ENCODE measurements at regions not wholly inside any gene's neighbourhood (a gene's known extent, or its start where the extent isn't known, plus 50 kb on each side); places are given as distances from the start of the nearest gene placed in this dataset.

- DNase-seq = no peak
- no peaks in the 10 kb centered on the region for H3K27me3 ChIP-seq
- intact Hi-C loops (cut with DNase I; ENCODE audit: low total_unique reads) (no loop called here), in situ Hi-C loops (cut with MboI; ENCODE audit: low sequenced_read_pairs in 4 of 4) (no loop called here)
- H3K9me3 ChIP-seq = no peaks in the 10 kb centered on the region
- ATAC-seq = no peak
- TF ChIP-seq POLR2A (IDR thresholded peaks at IDR 0.05) = no peak
- no peak for TF ChIP-seq CTCF (IDR thresholded peaks at IDR 0.05 in 4 of 5, conservative IDR thresholded peaks at IDR 0.05 in 1 of 5)
- H3K36me3 ChIP-seq = no peaks in the 10 kb centered on the region
- no peaks in the 10 kb centered on the region for H3K4me1 ChIP-seq
- no peak overlapping the region for H3K4me3 ChIP-seq
- H3K27ac ChIP-seq = no peak overlapping the region
Measured at GRCh38 chr7:159196584-159196983, 51.9 kb upstream of the VIPR2 start.

GRCh38 chr7:159195946-159196345 is 51.3 kb upstream of the VIPR2 start:
- H3K27ac ChIP-seq = no peak overlapping the region
- no peaks in the 10 kb centered on the region for H3K4me1 ChIP-seq

More at GRCh38 chr7:159195946-159196345, 51.3 kb upstream of the VIPR2 start:
- Histone ChIP-seq H3K27me3 (no peaks in the 10 kb centered on the region), H3K36me3 (no peaks in the 10 kb centered on the region), H3K4me3 (no peak overlapping the region), H3K9me3 (no peaks in the 10 kb centered on the region)
- intact Hi-C loops (cut with DNase I; ENCODE audit: low total_unique reads) (no loop called here), in situ Hi-C loops (cut with MboI; ENCODE audit: low sequenced_read_pairs in 4 of 4) (no loop called here)
- DNase-seq (no peak), ATAC-seq (no peak)
- TF ChIP-seq CTCF (IDR thresholded peaks at IDR 0.05 in 4 of 5, conservative IDR thresholded peaks at IDR 0.05 in 1 of 5) (no peak), POLR2A (IDR thresholded peaks at IDR 0.05) (no peak)

Measured in gastrocnemius medialis (tissue), 4 donors.